Central memory CD8-positive, alpha-beta T cell (primary cell): ENCODE measurements at regions not wholly inside any gene's neighbourhood (a gene's known extent, or its start where the extent isn't known, plus 50 kb on each side); places are given as distances from the start of the nearest gene placed in this dataset.

Experiments used
- ATAC-seq: fragments of 150-1000 bp; cut with Tn5 transposase; replicated peaks from 2 replicates; pipeline ENCODE4 v1.10.0; 2022; ENCODE audit warnings: mild to moderate bottlenecking, moderate FRiP score, moderate number of reproducible peaks; ENCODE audit not compliant: poor library complexity, severe bottlenecking; ENCODE audit errors: extremely low read depth
- DNase-seq, 2 donors: peaks; one replicate each; pipeline ENCODE4 v3.0.0; 2021; ENCODE audit warnings: low spot score in 2 of 2
- H3K27ac Mint-ChIP-seq: one replicate; pipeline ENCODE4 v1.8.0; 2022; ENCODE audit warnings: low read depth, mild to moderate bottlenecking, moderate library complexity, mixed read lengths
- H3K27me3 Mint-ChIP-seq: one replicate; pipeline ENCODE4 v1.8.0; 2022; ENCODE audit warnings: mixed read lengths
- H3K36me3 Mint-ChIP-seq: one replicate; pipeline ENCODE4 v1.8.0; 2022; ENCODE audit warnings: mild to moderate bottlenecking, moderate library complexity, mixed read lengths; ENCODE audit not compliant: insufficient read depth
- H3K4me1 Mint-ChIP-seq: one replicate; pipeline ENCODE4 v1.8.0; 2022; ENCODE audit warnings: mixed read lengths
- H3K4me3 Mint-ChIP-seq: one replicate; pipeline ENCODE4 v1.8.0; 2022; ENCODE audit warnings: mild to moderate bottlenecking, moderate library complexity, mixed read lengths
- H3K9me3 Mint-ChIP-seq: one replicate; pipeline ENCODE4 v1.8.0; 2022; ENCODE audit warnings: mixed read lengths

DNA sequence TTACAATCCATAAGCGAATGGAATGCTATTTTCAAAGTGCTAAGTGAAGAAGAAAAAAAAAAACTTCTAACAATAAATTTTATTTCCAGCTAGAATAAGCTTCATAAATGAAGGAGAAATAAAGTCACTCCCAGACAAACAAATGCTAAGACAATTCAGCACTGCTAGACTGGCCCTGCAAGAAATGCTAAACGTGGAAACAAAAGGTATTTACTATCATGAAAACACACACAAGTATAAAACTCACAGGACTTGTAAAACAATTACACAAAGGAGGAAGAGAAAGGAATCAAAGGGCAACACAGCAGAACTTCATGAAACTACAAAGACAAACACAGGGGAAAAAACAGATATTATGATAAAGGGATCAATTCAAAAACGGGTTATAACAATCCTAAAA lies 85.8 kb upstream of the NELL2 start:
- Mint-ChIP-seq H3K4me1 (no peaks in the 10 kb centered on the region), H3K9me3 (peaks cover 10% of the 10 kb centered on the region), H3K27ac (no peak overlapping the region), H3K4me3 (no peak overlapping the region), H3K27me3 (peaks cover 49% of the 10 kb centered on the region), H3K36me3 (no peaks in the 10 kb centered on the region)
- DNase-seq: no peak
- ATAC-seq: no peak

DNA sequence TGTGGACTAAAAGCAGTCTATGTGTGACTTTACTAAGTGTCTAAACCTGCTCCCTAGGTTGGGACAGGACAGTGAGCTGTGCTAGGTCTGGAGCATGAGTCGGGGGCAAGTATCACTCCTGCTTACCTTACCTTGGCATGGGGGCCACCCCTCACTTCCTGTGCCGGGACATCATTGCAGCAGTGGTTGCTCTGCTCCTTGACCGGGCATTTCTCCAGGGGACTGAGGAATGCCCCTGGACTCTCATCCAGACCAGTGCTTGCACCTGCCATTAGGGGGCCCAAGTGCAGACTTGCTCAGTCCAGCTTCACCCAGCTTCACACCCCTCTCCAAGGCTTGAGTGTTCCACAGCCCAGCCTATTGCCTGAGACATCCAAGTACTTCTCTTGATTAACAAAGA lies 84.7 kb upstream of the NELL2 start:
- ATAC-seq: no peak
- no peak overlapping the region for H3K4me3 Mint-ChIP-seq
- no peaks in the 10 kb centered on the region for H3K4me1 Mint-ChIP-seq
- peaks cover 10% of the 10 kb centered on the region for H3K9me3 Mint-ChIP-seq
- no peaks in the 10 kb centered on the region for H3K36me3 Mint-ChIP-seq
- peaks cover 49% of the 10 kb centered on the region for H3K27me3 Mint-ChIP-seq
- H3K27ac Mint-ChIP-seq: no peak overlapping the region
- no peak for DNase-seq

DNA sequence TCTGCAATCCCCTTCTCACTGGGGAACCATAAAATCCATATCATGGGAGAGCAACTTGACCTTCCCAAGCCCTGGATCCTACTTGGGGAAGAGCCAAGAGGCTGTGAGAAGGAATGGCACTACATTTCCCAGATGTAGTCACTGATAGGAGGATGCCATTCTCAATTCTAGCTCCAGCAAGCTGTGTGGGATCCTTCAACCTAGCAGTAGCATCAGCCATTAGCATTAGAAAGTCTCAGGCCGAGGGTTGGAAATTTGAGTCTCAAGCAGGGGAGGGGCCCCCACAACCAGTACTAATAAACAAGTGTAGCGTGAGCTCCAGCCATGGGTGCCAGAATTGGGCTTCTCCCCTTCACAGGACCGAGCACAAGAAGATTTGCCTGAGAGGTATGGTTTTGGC lies 84.3 kb upstream of the NELL2 start:
- Mint-ChIP-seq H3K9me3 (peaks cover 10% of the 10 kb centered on the region), H3K36me3 (no peaks in the 10 kb centered on the region), H3K4me3 (no peak overlapping the region), H3K27ac (no peak overlapping the region), H3K27me3 (peaks cover 47% of the 10 kb centered on the region), H3K4me1 (no peaks in the 10 kb centered on the region)
- DNase-seq: no peak
- no peak for ATAC-seq

DNA sequence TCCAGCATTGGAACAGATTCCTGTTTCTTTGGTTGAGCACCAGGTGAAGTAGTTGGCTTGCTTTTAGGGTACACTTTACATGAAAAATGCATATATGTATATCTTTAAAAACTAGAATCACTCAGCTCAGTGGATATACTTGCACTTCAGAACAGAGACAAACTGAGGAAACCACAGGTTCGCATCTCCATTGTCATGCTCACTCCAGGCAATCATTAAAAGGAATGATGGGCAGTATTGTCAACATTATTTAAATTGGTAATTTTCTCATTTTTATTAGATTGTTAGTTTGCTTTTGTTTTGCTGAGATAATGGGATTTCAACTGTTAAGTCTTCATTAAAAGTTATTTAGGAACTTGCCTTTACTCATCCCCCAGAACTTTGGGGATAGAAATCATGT lies 71.0 kb upstream of the NELL2 start:
- H3K27me3 Mint-ChIP-seq: peaks cover 33% of the 10 kb centered on the region
- H3K4me3 Mint-ChIP-seq: no peak overlapping the region
- no peak overlapping the region for H3K27ac Mint-ChIP-seq
- ATAC-seq (no peak), DNase-seq (no peak)
- no peaks in the 10 kb centered on the region for H3K36me3 Mint-ChIP-seq
- no peaks in the 10 kb centered on the region for H3K9me3 Mint-ChIP-seq
- H3K4me1 Mint-ChIP-seq: peaks cover 5% of the 10 kb centered on the region

DNA sequence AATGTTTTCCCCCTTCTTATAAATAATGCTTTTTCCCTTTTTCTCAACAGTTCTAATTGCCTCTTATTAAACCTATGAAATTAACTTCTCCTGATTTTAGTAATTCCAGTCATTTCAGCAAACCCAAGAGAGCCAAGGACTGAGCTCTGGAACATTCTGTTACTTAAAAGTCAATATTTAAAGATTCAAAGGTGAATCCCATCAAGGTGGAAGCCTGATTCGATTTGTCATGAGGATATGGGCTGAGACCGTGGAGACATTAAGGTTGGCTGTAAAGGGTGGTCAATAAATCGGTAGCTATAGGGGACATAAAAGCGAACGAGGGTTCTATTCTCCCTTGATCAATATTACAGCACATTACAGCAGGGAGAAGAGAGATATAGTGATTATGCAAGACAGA lies 66.6 kb upstream of the NELL2 start:
- Mint-ChIP-seq H3K27ac (no peak overlapping the region), H3K4me3 (no peak overlapping the region), H3K36me3 (no peaks in the 10 kb centered on the region), H3K9me3 (no peaks in the 10 kb centered on the region), H3K4me1 (no peaks in the 10 kb centered on the region), H3K27me3 (peaks cover 8% of the 10 kb centered on the region)
- ATAC-seq: no peak
- DNase-seq: no peak

DNA sequence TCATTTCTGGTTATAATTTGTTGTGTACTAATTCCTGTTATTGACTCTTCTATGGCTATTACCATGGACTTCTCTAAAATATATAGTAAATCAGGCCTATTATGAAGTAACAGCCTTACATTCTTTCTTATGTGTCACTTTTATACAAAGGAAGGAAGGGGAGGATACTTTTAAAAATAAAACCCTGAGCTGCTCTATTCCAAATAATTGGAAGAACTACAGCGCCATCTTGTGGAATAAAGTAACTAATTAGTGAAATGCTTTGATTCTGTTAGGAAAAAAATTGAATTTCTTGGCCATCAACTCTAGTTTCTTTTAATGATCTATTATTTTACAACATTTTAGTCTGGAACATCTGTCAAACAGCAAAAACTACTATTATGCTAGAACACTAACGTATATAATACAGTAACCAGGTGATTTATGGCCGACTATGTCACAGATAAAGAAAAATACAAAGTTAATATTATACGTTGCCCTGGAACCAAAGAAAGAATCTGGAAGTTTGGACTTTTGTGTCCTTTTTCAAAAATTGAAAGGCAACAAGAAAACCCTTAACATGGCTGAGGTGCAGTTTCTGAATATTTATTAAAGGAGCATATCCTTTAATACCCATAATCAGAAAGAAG lies 55.0 kb upstream of the NELL2 start:
- Mint-ChIP-seq H3K4me1 (no peaks in the 10 kb centered on the region), H3K36me3 (no peaks in the 10 kb centered on the region), H3K27me3 (no peaks in the 10 kb centered on the region), H3K4me3 (no peak overlapping the region), H3K9me3 (no peaks in the 10 kb centered on the region), H3K27ac (no peak overlapping the region)
- no peak for DNase-seq
- ATAC-seq: peak; percentile 49

DNA sequence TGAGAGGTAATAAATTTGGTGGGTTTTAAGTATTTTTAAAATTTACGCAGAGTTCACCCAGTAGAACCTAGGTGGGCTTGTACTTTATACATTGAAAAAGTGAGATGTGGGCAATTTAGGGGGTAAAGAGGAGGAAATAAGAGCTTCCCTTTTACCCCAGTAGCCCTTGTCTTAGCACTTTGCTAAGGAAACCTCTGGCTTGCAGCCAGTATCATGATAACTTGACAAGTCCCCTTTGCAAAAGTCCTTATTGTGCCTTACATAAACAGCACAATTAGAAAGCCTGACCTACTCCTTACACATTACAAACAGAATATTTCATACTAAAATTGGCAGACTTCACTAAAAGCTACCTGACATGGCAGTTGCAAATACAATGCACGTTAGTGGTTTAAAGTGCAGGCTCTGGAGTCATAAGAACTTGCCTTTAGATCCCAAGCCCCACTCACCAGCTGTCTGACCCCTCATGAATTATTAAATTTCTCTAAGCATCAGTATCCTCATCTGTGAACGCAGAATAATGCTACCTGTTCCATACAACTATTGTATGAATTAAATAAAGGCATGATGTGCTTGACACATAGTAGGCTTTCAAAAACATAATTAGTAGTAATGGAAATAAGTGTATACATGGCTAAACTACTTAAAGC lies 53.2 kb upstream of the NELL2 start:
- Mint-ChIP-seq H3K4me1 (no peaks in the 10 kb centered on the region), H3K27ac (no peak overlapping the region), H3K9me3 (no peaks in the 10 kb centered on the region), H3K4me3 (no peak overlapping the region), H3K27me3 (no peaks in the 10 kb centered on the region), H3K36me3 (no peaks in the 10 kb centered on the region)
- ATAC-seq (no peak), DNase-seq (no peak)
